ENCODE measurements at regions not wholly inside any gene's neighbourhood (a gene's known extent, or its start where the extent isn't known, plus 50 kb on each side); places are given as distances from the start of the nearest gene placed in this dataset.

DNA sequence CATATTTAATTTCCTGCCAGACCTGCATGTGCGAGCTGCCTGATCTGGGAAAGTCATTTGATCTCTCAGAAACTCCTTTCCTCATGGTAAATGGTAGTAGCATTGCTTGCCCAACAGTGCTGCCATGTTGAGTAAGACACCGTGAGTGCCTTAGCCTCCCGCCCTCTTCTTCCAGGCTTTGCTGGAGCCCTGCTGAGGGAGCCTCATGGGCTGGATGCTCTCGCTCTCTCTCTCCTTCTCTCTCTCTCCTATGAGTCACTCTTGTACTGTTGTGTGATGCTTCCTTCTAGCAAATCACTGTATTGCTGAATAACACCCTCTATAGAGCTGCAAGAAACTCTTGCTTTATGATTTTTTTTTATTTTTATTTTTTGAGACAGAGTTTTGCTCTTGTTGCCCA lies 365.5 kb downstream of the UQCRFS1 start:
- no peaks in the 10 kb centered on the region for H3K9me3 Mint-ChIP-seq (ENCODE audit: low read depth)
- no peak overlapping the region for H3K27ac Mint-ChIP-seq
- no peak overlapping the region for H3K4me3 Mint-ChIP-seq
- H3K4me1 Mint-ChIP-seq (ENCODE audit: low read depth) = no peaks in the 10 kb centered on the region
- no peaks in the 10 kb centered on the region for H3K27me3 Mint-ChIP-seq
- no peaks in the 10 kb centered on the region for H3K36me3 Mint-ChIP-seq

DNA sequence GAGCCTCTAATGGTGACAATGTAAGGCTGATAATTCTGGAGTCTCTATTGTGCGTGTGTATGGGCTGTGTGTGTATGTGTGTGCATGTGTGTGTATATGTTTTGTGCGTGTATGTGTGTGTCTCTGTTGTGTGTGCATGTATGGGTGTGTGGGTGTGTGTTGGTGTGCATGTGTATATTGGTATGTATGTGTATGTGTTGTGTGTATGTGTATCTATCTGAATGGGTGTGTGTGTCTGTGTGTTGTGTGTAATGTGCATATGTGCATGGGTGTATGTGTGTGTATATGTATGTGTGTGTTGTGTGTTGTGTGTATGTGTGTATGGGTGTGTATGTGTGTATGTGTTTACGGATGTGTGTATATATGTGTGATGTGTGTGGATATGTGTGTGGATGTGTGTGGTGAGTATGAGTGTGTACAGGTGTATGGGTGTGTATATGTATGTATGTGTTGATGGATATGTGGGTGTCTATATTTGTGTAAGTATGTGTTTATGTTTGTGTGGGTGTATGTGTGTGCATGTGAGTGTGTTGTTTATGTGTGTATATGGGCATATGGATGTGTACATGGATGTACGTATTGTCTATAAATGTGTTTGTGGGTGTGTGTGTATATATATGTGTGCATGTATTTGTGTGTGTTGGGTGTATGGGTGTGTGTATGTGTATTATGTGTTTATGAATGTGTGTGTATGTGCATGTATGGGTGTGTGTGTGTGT lies 366.7 kb downstream of the UQCRFS1 start:
- H3K27me3 Mint-ChIP-seq = no peaks in the 10 kb centered on the region
- H3K27ac Mint-ChIP-seq = no peak overlapping the region
- H3K36me3 Mint-ChIP-seq = no peaks in the 10 kb centered on the region
- H3K9me3 Mint-ChIP-seq (ENCODE audit: low read depth) = no peaks in the 10 kb centered on the region
- no peak overlapping the region for H3K4me3 Mint-ChIP-seq
- H3K4me1 Mint-ChIP-seq (ENCODE audit: low read depth) = no peaks in the 10 kb centered on the region

DNA sequence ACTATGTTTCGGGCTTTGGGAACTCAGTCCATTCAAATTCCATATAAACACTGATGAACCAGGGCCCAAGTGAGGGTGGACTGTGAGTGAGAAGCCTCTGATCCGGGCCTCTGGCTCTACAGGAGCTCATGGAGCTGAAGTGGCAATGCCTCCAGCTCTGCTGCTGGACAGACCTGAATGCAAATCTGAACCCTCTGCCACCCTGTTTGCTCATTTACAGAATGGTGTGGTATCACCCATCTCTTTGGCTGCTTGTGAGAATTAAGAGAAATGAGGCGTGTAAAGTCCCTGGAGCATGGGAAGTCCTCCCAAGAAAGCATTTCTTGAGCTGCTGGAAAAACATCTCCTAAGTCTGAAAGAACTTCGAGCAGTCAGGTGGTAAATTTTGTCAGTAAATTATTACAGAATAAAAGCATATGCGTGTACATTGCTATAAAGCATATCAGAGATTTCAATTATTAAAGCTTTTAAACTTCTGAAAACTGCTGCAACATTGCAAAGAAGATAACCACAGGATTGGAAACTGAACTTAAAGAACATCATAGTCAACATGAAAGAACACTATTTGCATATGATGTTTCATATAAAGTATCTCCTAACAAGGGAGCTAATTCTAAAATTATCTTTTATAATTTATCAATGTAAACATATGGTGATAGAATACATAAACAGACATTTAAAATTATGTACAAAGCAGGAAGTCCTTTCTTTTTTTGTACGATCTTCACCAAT lies 369.0 kb downstream of the UQCRFS1 start:
- no peaks in the 10 kb centered on the region for H3K36me3 Mint-ChIP-seq
- no peak overlapping the region for H3K27ac Mint-ChIP-seq
- H3K4me3 Mint-ChIP-seq = no peak overlapping the region
- peaks cover 2% of the 10 kb centered on the region for H3K27me3 Mint-ChIP-seq
- H3K9me3 Mint-ChIP-seq (ENCODE audit: low read depth) = no peaks in the 10 kb centered on the region
- no peaks in the 10 kb centered on the region for H3K4me1 Mint-ChIP-seq (ENCODE audit: low read depth)

DNA sequence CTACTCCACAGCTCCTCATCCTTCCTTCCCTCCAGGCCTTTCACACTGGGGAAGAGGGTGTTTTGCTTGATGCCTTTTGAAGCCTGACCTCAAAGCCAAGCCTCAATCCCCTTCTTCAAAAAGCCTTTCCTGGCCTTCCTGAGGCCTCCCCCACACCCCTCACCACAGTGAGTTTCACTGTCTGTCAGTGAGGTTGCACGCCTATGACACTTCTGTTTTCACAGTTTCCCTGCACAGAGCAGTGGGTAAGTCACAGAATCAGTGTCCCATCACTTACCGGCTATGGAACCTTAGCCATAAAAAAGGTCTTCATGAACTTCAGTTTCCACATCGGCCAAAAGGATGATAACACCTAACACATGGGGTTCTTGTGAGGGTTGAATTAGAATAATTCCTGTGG lies 371.4 kb downstream of the UQCRFS1 start:
- H3K27ac Mint-ChIP-seq = no peak overlapping the region
- no peak overlapping the region for H3K4me3 Mint-ChIP-seq
- H3K9me3 Mint-ChIP-seq (ENCODE audit: low read depth) = no peaks in the 10 kb centered on the region
- H3K36me3 Mint-ChIP-seq = no peaks in the 10 kb centered on the region
- H3K4me1 Mint-ChIP-seq (ENCODE audit: low read depth) = no peaks in the 10 kb centered on the region
- H3K27me3 Mint-ChIP-seq = peaks cover 2% of the 10 kb centered on the region

DNA sequence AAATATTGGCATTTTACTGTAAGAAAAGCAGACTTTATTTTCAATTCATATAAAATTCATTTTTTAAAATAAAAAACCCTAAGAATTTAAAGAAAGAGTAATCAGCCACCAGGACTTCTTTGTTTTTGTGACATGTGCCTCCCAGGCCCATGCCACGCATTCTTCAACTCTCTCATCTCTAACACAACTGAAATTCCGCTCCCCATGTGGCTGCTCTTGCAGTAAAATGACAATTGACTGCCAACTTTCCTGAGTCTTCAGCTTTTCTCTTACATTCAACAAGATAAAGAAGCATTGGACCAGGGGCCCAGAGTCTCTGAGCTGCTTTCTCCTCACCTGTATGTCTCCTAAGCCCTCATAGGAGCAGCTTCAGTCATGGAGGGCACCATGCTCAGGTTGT lies 372.1 kb downstream of the UQCRFS1 start:
- no peaks in the 10 kb centered on the region for H3K4me1 Mint-ChIP-seq (ENCODE audit: low read depth)
- H3K36me3 Mint-ChIP-seq = no peaks in the 10 kb centered on the region
- no peak overlapping the region for H3K27ac Mint-ChIP-seq
- H3K27me3 Mint-ChIP-seq = peaks cover 2% of the 10 kb centered on the region
- H3K4me3 Mint-ChIP-seq = no peak overlapping the region
- H3K9me3 Mint-ChIP-seq (ENCODE audit: low read depth) = no peaks in the 10 kb centered on the region

DNA sequence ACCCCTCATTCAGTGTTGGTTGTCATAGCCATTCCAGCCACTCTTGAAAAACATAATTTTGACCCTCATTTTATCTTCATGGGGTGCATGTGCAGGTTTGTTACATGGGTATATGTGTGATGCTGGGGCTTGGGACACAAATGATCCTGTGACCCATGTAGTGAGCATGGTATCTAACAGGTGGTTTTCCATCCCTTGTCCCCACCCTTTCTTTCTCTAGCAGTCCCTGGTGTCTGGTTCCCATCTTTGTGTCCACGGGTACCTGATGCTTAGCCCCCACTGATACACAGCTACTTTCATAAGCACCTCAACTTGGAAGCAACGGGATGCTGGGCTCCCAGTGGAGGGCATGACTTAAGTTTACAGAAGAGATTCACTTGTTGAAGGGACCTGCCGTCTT lies 373.5 kb downstream of the UQCRFS1 start:
- H3K36me3 Mint-ChIP-seq = no peaks in the 10 kb centered on the region
- no peak overlapping the region for H3K4me3 Mint-ChIP-seq
- H3K27me3 Mint-ChIP-seq = peaks cover 2% of the 10 kb centered on the region
- H3K27ac Mint-ChIP-seq = no peak overlapping the region
- no peaks in the 10 kb centered on the region for H3K9me3 Mint-ChIP-seq (ENCODE audit: low read depth)
- H3K4me1 Mint-ChIP-seq (ENCODE audit: low read depth) = no peaks in the 10 kb centered on the region

DNA sequence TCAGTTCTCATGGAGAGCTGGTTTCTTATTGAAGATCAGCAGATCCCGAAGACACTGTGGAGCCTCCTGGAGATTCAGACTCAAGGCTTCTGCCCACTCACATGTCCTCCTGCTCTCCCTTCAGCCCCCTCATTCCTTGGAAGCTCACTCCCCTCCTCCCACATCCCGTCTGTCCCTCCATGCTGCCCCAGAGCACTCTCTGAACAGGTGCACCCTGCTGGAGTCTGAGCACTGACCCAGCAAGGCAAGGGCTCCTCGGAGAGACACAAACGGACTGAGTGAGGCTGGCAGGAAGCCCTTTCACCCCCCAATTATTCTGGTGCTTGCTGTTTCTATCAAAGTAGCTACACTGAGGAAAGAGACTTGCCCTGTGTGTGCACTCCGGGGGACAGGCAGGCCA lies 374.0 kb downstream of the UQCRFS1 start:
- no peaks in the 10 kb centered on the region for H3K4me1 Mint-ChIP-seq (ENCODE audit: low read depth)
- no peaks in the 10 kb centered on the region for H3K36me3 Mint-ChIP-seq
- no peaks in the 10 kb centered on the region for H3K9me3 Mint-ChIP-seq (ENCODE audit: low read depth)
- peaks cover 2% of the 10 kb centered on the region for H3K27me3 Mint-ChIP-seq
- H3K27ac Mint-ChIP-seq = no peak overlapping the region
- no peak overlapping the region for H3K4me3 Mint-ChIP-seq

DNA sequence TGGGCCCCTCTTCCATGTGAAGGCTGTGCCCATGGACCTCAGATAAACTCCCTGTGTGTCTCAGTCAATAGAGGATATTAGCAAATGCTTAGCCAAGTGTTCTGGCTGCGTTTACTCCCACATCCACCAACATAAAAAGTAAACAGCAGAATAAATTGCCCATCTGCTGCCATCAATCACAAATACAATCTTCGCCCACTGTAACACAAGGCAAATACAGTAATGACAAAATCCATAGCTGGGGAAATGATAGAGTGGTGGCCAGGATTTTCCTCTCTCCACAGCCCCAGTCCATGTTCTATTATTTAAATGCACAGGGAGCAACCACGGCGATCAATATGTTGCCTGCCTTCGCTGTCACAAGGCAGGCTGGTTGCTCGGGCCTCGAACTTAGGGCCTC lies 376.5 kb downstream of the UQCRFS1 start:
- Mint-ChIP-seq H3K9me3 (ENCODE audit: low read depth) (no peaks in the 10 kb centered on the region), H3K27me3 (peaks cover 2% of the 10 kb centered on the region), H3K27ac (no peak overlapping the region), H3K4me1 (ENCODE audit: low read depth) (no peaks in the 10 kb centered on the region), H3K36me3 (no peaks in the 10 kb centered on the region), H3K4me3 (no peak overlapping the region)

DNA sequence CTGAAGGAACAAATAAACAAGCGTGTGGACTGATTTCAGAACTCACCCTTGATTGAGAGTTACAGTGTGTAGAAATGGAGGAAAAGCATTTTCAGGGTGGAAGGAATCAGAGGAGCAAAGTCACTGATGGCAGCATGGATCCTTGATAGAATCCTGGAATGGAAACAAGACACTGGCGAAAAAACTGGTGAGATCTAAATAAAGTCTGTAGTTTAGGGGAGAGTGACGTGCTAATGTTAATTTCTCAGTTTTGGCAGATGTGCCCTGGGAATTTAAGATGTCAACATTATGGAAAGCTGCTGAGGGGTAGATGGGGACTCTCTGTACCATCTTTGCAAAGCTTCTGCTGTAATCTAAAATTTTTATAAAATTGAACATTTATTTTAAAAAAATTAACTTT lies 378.0 kb downstream of the UQCRFS1 start:
- Mint-ChIP-seq H3K4me1 (ENCODE audit: low read depth) (no peaks in the 10 kb centered on the region), H3K27me3 (no peaks in the 10 kb centered on the region), H3K27ac (no peak overlapping the region), H3K4me3 (no peak overlapping the region), H3K36me3 (no peaks in the 10 kb centered on the region), H3K9me3 (ENCODE audit: low read depth) (no peaks in the 10 kb centered on the region)

DNA sequence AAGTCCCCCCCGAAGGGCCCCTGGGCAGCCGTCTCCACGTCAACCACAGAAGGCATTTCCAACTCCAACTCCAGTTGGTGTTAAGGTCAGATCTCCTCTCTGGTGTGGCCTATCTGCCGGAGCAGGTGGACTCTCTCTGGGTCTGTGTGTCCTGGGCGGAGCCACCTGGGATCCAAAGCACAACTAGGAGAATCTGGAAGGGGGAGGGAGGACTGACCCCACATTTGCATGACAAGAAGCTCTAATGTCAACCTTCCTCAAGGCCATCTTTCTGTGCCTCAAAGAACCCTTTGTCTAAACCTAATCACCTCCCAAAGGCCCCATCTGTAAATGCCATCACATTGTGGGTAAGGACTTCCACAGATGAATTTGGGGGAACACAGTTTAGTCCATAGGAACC lies 381.5 kb downstream of the UQCRFS1 start:
- Mint-ChIP-seq H3K27ac (no peak overlapping the region), H3K4me1 (ENCODE audit: low read depth) (no peaks in the 10 kb centered on the region), H3K36me3 (no peaks in the 10 kb centered on the region), H3K4me3 (no peak overlapping the region), H3K9me3 (ENCODE audit: low read depth) (no peaks in the 10 kb centered on the region), H3K27me3 (no peaks in the 10 kb centered on the region)

DNA sequence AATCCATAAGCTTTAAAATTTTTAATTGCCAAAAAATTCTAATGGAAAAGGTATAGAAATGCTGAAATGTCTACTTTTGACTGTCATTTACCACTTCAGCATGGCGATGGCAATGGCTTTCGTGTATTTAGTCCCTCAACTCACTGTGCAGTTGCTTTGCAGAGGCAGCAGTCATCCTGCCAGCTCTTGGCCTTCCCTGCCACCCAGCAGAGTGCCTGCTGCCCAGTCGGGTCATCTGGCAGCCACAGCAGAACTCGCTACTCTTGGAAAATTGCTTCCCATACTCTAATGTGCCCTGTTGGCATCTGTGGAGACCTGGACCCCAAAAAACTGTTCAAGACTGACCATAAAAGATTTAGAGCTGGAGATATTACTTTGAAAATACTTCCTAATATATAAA lies 383.2 kb downstream of the UQCRFS1 start:
- Mint-ChIP-seq H3K27ac (no peak overlapping the region), H3K9me3 (ENCODE audit: low read depth) (no peaks in the 10 kb centered on the region), H3K4me3 (no peak overlapping the region), H3K4me1 (ENCODE audit: low read depth) (no peaks in the 10 kb centered on the region), H3K27me3 (no peaks in the 10 kb centered on the region), H3K36me3 (no peaks in the 10 kb centered on the region)

DNA sequence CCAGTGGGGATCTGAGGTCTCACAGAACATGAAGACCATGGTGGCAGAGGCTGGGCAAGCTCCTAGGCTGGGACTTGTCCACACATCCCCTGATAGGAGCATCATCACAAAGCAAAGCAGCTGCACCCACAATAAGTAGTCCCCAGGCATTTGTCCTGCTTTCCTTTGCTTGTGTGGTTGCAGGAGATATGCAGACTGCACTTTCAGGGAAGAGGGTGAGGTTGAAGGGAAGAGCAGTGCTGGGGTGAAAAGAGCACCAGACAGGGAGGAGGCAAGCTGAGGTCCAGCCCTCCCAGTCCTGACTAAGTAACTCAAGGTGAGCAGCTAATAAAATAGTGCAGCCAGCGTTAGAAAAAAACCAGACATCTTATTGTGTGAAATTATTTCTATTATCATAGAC lies 383.6 kb downstream of the UQCRFS1 start:
- H3K36me3 Mint-ChIP-seq = no peaks in the 10 kb centered on the region
- H3K27me3 Mint-ChIP-seq = no peaks in the 10 kb centered on the region
- no peaks in the 10 kb centered on the region for H3K4me1 Mint-ChIP-seq (ENCODE audit: low read depth)
- no peak overlapping the region for H3K27ac Mint-ChIP-seq
- no peaks in the 10 kb centered on the region for H3K9me3 Mint-ChIP-seq (ENCODE audit: low read depth)
- H3K4me3 Mint-ChIP-seq = no peak overlapping the region

DNA sequence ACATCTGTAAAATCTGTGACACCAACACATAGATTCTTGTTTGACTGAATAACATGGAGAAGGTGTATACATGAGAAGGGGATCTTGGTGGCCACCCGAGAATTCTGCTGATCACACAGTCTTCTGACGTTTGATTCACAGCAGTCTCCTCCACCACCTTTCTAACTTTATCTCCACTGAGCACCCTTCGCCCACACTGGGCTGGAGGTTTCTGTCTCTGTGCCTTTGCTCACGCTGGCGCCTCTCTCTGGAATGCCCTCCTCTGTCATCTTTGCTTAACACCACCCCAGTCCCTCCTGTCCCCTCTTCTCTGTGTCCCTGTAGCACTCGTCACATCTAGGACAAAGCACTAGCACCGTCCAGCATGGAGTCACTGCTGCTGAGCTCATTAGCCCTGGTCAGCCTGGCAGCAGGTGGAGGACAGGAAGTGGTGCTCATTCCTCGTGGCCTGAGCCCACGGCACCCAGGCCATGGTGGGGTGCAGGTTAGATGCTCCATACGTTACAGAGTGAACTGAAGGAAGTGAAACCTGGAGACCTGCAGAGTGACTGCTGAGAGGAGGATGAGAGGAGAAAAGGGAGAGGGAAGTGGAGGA lies 384.6 kb downstream of the UQCRFS1 start:
- Mint-ChIP-seq H3K4me1 (ENCODE audit: low read depth) (no peaks in the 10 kb centered on the region), H3K27ac (no peak overlapping the region), H3K9me3 (ENCODE audit: low read depth) (no peaks in the 10 kb centered on the region), H3K27me3 (no peaks in the 10 kb centered on the region), H3K4me3 (no peak overlapping the region), H3K36me3 (no peaks in the 10 kb centered on the region)

DNA sequence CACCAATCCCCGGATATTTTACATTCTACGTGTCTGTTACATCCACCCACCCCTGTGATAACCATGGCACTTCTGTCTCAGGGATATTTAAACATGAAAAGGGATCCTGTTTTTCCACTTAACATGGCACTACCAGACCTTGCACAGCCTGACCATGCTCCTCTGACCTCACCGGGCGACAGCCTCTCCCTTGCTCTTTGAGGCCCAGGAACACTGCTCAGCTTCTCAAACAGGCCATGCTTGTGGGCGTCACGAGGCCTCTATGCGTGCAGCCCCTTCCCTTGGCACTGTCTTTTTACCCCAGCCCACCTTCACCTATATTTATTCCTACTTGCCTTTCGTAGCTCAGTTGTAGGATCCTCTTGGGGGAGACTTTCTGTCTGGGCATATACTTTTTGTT lies 385.6 kb downstream of the UQCRFS1 start:
- H3K4me1 Mint-ChIP-seq (ENCODE audit: low read depth) = no peaks in the 10 kb centered on the region
- H3K36me3 Mint-ChIP-seq = no peaks in the 10 kb centered on the region
- no peak overlapping the region for H3K4me3 Mint-ChIP-seq
- H3K27me3 Mint-ChIP-seq = no peaks in the 10 kb centered on the region
- H3K9me3 Mint-ChIP-seq (ENCODE audit: low read depth) = no peaks in the 10 kb centered on the region
- no peak overlapping the region for H3K27ac Mint-ChIP-seq

DNA sequence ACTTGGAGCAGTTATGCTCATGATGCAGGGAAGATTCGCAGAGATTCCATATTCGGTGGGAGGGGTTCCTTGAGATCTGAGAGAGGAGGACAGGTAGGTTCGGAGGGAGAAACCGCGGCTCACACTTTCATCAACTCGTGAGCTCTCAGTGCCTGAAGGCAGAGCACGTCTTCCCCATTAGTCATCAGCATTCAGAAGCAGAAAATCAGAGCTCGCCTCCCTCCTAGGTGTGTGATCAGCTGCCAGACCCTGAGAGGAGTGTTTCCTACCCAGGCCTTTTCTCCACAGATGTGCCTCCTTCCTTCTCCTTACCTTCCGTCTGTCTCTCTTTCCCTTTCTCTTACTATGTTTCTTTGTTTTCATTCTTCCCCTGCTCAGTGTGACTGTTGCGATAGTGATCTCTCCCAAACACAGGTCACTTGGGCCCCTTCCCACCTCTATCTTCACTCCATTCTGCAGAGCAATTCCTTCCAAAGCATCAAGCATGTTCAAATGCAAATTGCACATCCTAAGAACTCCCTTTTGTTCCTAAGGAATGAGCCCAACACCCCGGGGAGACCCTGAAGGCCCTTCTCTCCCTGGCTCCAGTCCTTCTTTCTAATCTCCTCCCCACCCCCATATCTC lies 389.5 kb downstream of the UQCRFS1 start:
- no peaks in the 10 kb centered on the region for H3K4me1 Mint-ChIP-seq (ENCODE audit: low read depth)
- H3K27ac Mint-ChIP-seq = no peak overlapping the region
- H3K4me3 Mint-ChIP-seq = no peak overlapping the region
- no peaks in the 10 kb centered on the region for H3K27me3 Mint-ChIP-seq
- no peaks in the 10 kb centered on the region for H3K9me3 Mint-ChIP-seq (ENCODE audit: low read depth)
- H3K36me3 Mint-ChIP-seq = no peaks in the 10 kb centered on the region

Data from activated naive CD8-positive, alpha-beta T cell (primary cell).